Muscle of arm (tissue), 1 donor: ENCODE measurements at regions not wholly inside any gene's neighbourhood (a gene's known extent, or its start where the extent isn't known, plus 50 kb on each side); places are given as distances from the start of the nearest gene placed in this dataset.
"Not testable (repeated sequence)": the region's sequence is repeated elsewhere in the genome, so short reads cannot be mapped to it uniquely, and the experiment has no call there.

Experiments
- DNase-seq: peaks from one replicate; pipeline ENCODE4 v3.0.0-alpha.2; 2013

- peak; percentile 4 for DNase-seq
Measured at GRCh38 chr14:38716926-38717325, 386.1 kb downstream of the SEC23A start.

- no peak for DNase-seq
Measured at GRCh38 chr14:38710881-38711280, 392.2 kb downstream of the SEC23A start.

GRCh38 chr14:38710196-38710595, 392.8 kb downstream of the SEC23A start:
- no peak for DNase-seq

GRCh38 chr14:38705220-38705619, 397.8 kb downstream of the SEC23A start:
- DNase-seq = no peak

GRCh38 chr14:38704220-38704619, 398.8 kb downstream of the SEC23A start:
- DNase-seq = no peak

GRCh38 chr14:38696925-38697324, 406.1 kb downstream of the SEC23A start:
- DNase-seq = no peak

GRCh38 chr14:38693423-38693822, 409.6 kb downstream of the SEC23A start:
- DNase-seq = no peak

GRCh38 chr14:38669027-38669426, 413.1 kb upstream of the CLEC14A start:
- DNase-seq = no peak

- no peak for DNase-seq
Measured at GRCh38 chr14:38663382-38663781, 407.5 kb upstream of the CLEC14A start.

GRCh38 chr14:38662781-38663180, 406.9 kb upstream of the CLEC14A start:
- DNase-seq = no peak

- DNase-seq = no peak
Measured at GRCh38 chr14:38646391-38646790, 390.5 kb upstream of the CLEC14A start.

GRCh38 chr14:38634913-38635312, 379.0 kb upstream of the CLEC14A start:
- not testable (repeated sequence) for DNase-seq

GRCh38 chr14:38629412-38629811, 373.5 kb upstream of the CLEC14A start:
- DNase-seq = no peak

- no peak for DNase-seq
Measured at GRCh38 chr14:38627163-38627562, 371.3 kb upstream of the CLEC14A start.

- DNase-seq = no peak
Measured at GRCh38 chr14:38623661-38624060, 367.8 kb upstream of the CLEC14A start.

- no peak for DNase-seq
Measured at GRCh38 chr14:38618514-38618913, 362.6 kb upstream of the CLEC14A start.

GRCh38 chr14:38616959-38617358, 361.1 kb upstream of the CLEC14A start:
- peak; percentile 24 for DNase-seq

- DNase-seq = no peak
Measured at GRCh38 chr14:38611928-38612327, 356.0 kb upstream of the CLEC14A start.

- no peak for DNase-seq
Measured at GRCh38 chr14:38608244-38608643, 352.4 kb upstream of the CLEC14A start.

- DNase-seq = no peak
Measured at GRCh38 chr14:38605193-38606114, 349.6 kb upstream of the CLEC14A start.

GRCh38 chr14:38600572-38600971, 344.7 kb upstream of the CLEC14A start:
- DNase-seq = not testable (repeated sequence)

GRCh38 chr14:38593476-38593875, 337.6 kb upstream of the CLEC14A start:
- no peak for DNase-seq

- no peak for DNase-seq
Measured at GRCh38 chr14:38592764-38593442, 337.0 kb upstream of the CLEC14A start.
